ENCODE measurements at regions not wholly inside any gene's neighbourhood (a gene's known extent, or its start where the extent isn't known, plus 50 kb on each side); places are given as distances from the start of the nearest gene placed in this dataset.
"Not testable (repeated sequence)": the region's sequence is repeated elsewhere in the genome, so short reads cannot be mapped to it uniquely, and the experiment has no call there.

DNA sequence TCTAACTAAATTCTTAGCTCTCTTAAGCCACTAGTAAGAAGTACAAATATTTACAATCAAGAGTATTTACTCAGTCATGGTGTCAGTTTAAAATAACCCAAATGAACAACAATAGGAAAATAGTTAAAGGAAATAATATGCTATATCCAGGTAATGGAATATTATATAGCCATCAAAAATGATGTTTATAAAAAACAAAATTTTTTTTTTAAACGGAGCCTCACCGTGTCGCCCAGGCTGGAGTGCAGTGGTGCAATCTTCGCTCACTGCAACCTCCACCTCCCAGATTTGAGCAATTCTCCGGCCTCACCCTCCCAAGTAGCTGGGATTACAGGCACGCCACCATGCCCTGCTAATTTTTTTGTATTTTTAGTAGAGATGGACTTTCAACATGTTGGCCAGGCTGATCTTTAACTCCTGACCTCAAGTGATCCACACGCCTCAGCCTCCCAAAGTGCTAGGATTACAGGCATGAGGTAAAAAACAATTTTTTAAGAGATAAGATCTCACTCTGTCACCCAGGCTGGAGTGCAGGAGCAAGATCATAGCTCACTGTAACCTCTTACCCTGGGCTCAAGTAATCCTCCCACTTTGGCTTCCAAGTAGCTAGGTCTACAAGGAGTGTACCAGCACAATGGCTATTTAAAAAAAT lies 132.5 kb downstream of the NOC3L start:
- DNase-seq = no peak

DNA sequence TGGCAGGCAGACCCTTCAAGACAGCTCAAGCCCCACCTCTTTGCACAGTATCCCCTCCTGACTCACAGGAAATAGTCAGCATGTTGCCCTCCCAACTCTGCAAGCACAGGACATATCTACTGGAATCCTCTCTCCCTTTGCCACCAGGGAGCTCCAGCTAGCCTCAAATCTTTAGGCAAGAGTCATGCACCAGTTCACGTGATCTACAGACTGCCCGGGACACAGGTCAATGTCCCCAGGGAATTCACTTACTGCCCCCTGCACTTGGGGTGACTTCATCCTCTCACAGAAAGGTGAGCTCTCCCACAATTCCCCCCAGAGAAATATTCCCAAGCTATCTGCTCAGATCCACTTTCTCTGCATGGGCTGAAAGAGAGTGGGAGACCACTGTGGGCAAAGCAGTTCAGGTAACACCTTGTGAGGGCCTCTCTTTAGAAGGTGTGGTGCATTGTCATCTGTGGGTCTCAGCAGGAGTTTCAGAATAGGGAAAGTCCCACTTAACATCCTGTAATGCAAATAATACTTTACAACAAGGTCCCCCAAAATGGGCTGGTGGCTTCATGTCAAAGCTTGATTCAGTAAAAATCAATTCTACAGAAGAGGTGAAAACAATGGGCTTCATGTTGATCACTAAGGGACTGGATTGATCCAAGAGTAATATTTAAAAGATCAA lies 129.9 kb downstream of the NOC3L start:
- no peak for DNase-seq

DNA sequence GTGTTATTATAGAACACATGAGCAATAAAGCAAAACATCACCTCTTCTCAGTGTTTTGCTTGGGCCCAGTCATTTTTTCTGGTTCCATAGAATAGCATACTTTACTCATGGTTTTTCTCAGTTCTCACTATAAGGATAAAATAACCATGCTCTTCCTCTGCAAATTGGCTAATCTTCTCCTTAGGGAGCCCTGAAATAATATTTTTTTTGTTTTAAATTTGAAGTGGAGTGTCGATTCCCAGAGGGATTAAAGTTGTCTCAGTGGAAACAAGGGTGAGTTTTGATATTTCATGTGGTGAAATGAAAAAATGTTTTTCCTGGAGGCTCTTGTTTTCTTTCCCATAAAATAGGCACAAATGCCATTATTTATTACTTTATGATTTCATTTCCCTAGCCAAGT lies 127.3 kb downstream of the NOC3L start:
- no peak for DNase-seq

GRCh38 chr10:94238006-94238617 lies 124.6 kb downstream of the NOC3L start:
- DNase-seq = no peak

GRCh38 chr10:94239696-94240095 lies 123.0 kb downstream of the NOC3L start:
- no peak for DNase-seq

GRCh38 chr10:94240491-94240890 lies 122.2 kb downstream of the NOC3L start:
- DNase-seq = no peak

GRCh38 chr10:94240901-94241300 lies 121.8 kb downstream of the NOC3L start:
- peak; percentile 57 for DNase-seq

- DNase-seq = no peak
Measured at GRCh38 chr10:94251098-94251497, 111.6 kb downstream of the NOC3L start.

- no peak for DNase-seq
Measured at GRCh38 chr10:94251568-94251967, 111.2 kb downstream of the NOC3L start.

DNA sequence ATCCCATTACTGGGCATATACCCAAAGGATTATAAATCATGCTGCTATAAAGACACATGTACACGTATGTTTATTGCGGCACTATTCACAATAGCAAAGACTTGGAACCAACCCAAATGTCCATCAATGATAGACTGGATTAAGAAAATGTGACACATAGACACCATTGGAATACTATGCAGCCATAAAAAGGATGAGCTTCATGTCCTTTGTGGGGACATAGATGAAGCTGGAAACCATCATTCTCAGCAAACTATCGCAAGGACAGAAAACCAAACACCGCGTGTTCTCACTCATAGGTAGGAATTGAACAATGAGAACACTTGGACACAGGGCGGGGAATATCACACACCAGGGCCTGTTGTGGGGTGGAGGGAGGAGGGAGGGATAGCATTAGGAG lies 105.3 kb downstream of the NOC3L start:
- DNase-seq = not testable (repeated sequence)

- DNase-seq = no peak
Measured at GRCh38 chr10:94260455-94260854, 102.3 kb downstream of the NOC3L start.

DNA sequence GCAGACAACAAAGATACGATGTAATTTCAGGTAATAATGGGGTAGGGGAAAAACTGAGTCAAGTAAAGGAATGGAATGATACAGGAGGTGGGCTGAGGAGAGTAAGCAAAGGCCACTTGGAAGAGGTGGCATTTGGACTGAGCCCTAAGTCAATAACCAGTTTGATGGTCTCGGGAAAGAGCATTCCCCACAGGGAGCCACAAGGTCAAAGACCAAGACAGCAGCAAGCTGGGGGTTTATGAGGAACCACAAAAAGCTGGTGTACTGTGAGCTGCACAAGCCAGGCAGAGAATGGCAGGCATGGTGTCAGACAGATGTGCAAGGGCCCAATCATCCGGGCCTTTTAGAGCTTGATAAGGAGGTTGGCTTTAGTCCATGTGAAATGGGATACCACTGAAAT lies 98.7 kb downstream of the NOC3L start:
- no peak for DNase-seq

DNA sequence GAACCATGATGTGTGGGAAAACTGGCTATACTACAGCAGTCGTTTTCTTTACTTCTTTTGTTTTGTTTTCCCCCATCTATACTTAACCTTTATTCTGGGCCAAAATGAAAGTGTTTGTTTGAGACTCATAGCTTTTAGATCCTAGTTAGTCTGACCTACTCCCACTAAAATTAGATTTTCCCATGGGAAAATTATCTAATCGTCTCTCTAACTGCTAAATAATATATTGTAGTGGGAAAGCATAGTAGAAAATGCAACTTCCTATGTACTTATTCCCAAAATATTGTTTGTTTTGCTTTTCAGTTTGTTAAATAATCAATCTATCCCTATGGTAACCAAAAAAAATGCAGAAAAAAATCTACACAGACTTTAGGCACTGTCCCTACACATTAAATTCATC lies 96.6 kb downstream of the NOC3L start:
- DNase-seq = no peak

- no peak for DNase-seq
Measured at GRCh38 chr10:94268652-94269051, 94.1 kb downstream of the NOC3L start.

GRCh38 chr10:94274142-94274787 lies 88.5 kb downstream of the NOC3L start:
- DNase-seq = peak; percentile 36

- no peak for DNase-seq
Measured at GRCh38 chr10:94276140-94276539, 86.6 kb downstream of the NOC3L start.

DNA sequence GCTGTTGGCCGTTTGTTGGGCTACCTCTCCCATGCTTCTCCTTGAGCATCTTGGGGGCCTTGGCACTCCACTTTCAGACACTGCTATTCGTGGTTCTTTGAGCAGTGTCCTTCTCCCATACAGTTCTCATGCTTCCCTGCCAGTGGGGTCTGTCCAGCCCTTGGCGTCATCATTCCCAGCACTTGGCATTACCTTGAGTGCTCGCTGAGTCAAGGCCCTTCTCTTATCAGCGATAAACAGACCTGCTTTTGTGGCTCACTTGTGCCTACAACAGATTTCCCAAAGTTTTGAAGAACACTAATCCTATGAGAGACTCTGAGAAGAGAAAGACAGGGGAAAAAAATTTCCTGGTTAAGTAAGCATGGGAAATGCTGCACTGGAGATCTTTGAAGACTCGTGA lies 85.3 kb downstream of the NOC3L start:
- no peak for DNase-seq

DNA sequence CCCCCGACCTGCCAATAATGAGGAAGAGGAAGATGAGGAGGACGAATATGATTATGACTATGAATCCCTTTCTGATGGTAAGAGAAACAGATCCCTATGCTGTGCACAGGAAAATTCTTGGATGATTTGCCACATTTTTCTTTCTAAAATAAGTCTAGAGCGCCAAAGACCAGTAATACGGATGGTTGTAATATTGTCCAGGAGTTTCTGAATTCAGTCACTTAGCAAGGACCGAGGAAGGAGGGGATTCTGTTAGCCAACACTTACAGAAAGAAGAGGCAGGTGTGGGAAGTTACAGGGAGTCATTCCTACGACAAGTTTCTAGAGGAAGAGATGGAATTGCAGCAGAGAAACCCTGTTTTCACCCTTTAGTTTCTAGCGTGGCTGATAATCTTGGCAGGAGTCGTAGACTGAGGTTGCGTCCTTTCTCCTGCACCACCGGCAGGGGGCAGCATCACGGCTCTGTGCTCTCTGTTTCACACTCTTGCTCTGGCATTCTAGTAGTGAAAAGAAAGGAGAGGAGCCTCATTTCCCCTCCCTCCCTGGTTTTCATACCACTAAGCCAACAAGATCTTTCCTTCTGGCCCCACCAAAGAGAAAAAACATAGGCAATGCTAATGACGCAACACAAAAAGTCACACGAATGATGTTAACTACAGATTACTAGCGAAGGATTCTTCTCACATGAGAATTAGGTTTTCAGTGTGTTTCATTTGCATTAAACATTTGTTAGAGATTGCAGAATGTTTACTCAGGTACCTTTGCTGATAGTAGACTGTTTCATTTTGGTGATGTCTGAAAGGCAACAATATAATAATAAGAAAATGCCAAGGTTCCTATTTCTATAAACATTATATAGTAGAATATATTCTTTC lies 82.7 kb downstream of the NOC3L start:
- no peak for DNase-seq

DNA sequence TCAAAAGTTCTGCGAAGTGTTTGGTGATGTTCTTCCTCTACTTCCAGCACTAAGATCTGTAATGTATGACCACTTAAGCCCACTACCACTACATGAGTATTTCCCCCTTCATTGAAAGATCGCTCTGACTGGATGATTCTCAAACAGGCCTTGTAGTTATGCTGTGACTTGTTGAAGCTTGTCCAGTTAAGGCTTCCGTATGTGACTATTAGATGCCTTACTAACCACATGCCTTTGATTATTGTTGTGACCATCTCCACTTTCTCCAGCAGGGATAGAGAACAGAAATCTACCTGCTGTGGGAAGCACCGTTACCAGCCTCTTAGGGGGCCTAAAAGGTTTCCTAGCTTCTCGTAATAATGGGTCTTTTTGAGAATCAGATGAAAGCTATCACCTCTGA lies 81.1 kb downstream of the NOC3L start:
- DNase-seq = no peak

- peak; percentile 36 for DNase-seq
Measured at GRCh38 chr10:94282369-94282768, 80.4 kb downstream of the NOC3L start.
